ENCODE measurements at regions not wholly inside any gene's neighbourhood (a gene's known extent, or its start where the extent isn't known, plus 50 kb on each side); places are given as distances from the start of the nearest gene placed in this dataset.

- no peak overlapping the region for H3K4me3 ChIP-seq (ENCODE audit: low read length)
- TF ChIP-seq CTCF (IDR thresholded peaks at IDR 0.05; ENCODE audit: insufficient read depth, low read depth, low read length, missing control alignments) = no peak
- peak; percentile 92 for DNase-seq (ENCODE audit: low read depth)
Measured at GRCh38 chr5:163760498-163760897, 255.1 kb downstream of the MAT2B start.

- TF ChIP-seq CTCF (IDR thresholded peaks at IDR 0.05; ENCODE audit: insufficient read depth, low read depth, low read length, missing control alignments) = no peak
- H3K4me3 ChIP-seq (ENCODE audit: low read length) = no peak overlapping the region
- no peak for DNase-seq (ENCODE audit: low read depth)
Measured at GRCh38 chr5:163766936-163767670, 261.7 kb downstream of the MAT2B start.

GRCh38 chr5:163770625-163771024 is 265.2 kb downstream of the MAT2B start:
- TF ChIP-seq CTCF (IDR thresholded peaks at IDR 0.05; ENCODE audit: insufficient read depth, low read depth, low read length, missing control alignments) = no peak
- H3K4me3 ChIP-seq (ENCODE audit: low read length) = no peak overlapping the region
- no peak for DNase-seq (ENCODE audit: low read depth)

GRCh38 chr5:163772241-163772640 is 266.8 kb downstream of the MAT2B start:
- no peak for DNase-seq (ENCODE audit: low read depth)
- H3K4me3 ChIP-seq (ENCODE audit: low read length) = no peak overlapping the region
- no peak for TF ChIP-seq CTCF (IDR thresholded peaks at IDR 0.05; ENCODE audit: insufficient read depth, low read depth, low read length, missing control alignments)

- no peak overlapping the region for H3K4me3 ChIP-seq (ENCODE audit: low read length)
- no peak for DNase-seq (ENCODE audit: low read depth)
- no peak for TF ChIP-seq CTCF (IDR thresholded peaks at IDR 0.05; ENCODE audit: insufficient read depth, low read depth, low read length, missing control alignments)
Measured at GRCh38 chr5:163772644-163773043, 267.2 kb downstream of the MAT2B start.

- no peak for DNase-seq (ENCODE audit: low read depth)
- TF ChIP-seq CTCF (IDR thresholded peaks at IDR 0.05; ENCODE audit: insufficient read depth, low read depth, low read length, missing control alignments) = no peak
- H3K4me3 ChIP-seq (ENCODE audit: low read length) = no peak overlapping the region
Measured at GRCh38 chr5:163773226-163773625, 267.8 kb downstream of the MAT2B start.

GRCh38 chr5:163789870-163790269 is 284.5 kb downstream of the MAT2B start:
- TF ChIP-seq CTCF (IDR thresholded peaks at IDR 0.05; ENCODE audit: insufficient read depth, low read depth, low read length, missing control alignments) = no peak
- peak; percentile 59 for DNase-seq (ENCODE audit: low read depth)
- H3K4me3 ChIP-seq (ENCODE audit: low read length) = no peak overlapping the region
